Activated naive CD4-positive, alpha-beta T cell treated with anti-CD3 and anti-CD28 coated beads, Interleukin-2, amount 50 U/mL, for 16 hours (primary cell): ENCODE measurements at regions not wholly inside any gene's neighbourhood (a gene's known extent, or its start where the extent isn't known, plus 50 kb on each side); places are given as distances from the start of the nearest gene placed in this dataset.

Source experiments
- DNase-seq: peaks from one replicate; pipeline ENCODE4 v3.0.0-alpha.2; 2020

GRCh38 chr18:72922895-72923294 is 55.1 kb upstream of the NETO1 start:
- DNase-seq = no peak
